Liver (tissue), 8 donors: ENCODE measurements at regions not wholly inside any gene's neighbourhood (a gene's known extent, or its start where the extent isn't known, plus 50 kb on each side); places are given as distances from the start of the nearest gene placed in this dataset.

Experiments
- DNase-seq: peaks from one replicate; pipeline ENCODE4 v3.0.0-alpha.2; 2017; ENCODE audit warnings: low spot score
- H3K27ac ChIP-seq, 2 donors: one replicate each; pipeline ENCODE4 v1.7.0; 2013; ENCODE audit warnings: inconsistent platforms in 2 of 2, low read length in 2 of 2, control low read depth in 1 of 2, low read depth in 1 of 2, mild to moderate bottlenecking in 1 of 2
- H3K27me3 ChIP-seq, 4 donors: one replicate each; pipeline versions ENCODE4 v1.6.1 to v1.7.0; 2013; ENCODE audit warnings: low read length in 3 of 4, inconsistent platforms in 1 of 4, mild to moderate bottlenecking in 1 of 4, moderate library complexity in 1 of 4; ENCODE audit not compliant: control insufficient read depth in 4 of 4, insufficient read depth in 4 of 4
- H3K36me3 ChIP-seq, 4 donors: one replicate each; pipeline versions ENCODE4 v1.6.1 to v1.7.0; 2013; ENCODE audit warnings: low read length in 3 of 4, mild to moderate bottlenecking in 3 of 4, low read depth in 1 of 4, moderate library complexity in 1 of 4; ENCODE audit not compliant: control insufficient read depth in 4 of 4, insufficient read depth in 3 of 4
- H3K4me1 ChIP-seq, 4 donors: one replicate each; pipeline versions ENCODE4 v1.6.1 to v1.7.0; 2013; ENCODE audit warnings: low read length in 3 of 4, mild to moderate bottlenecking in 3 of 4, moderate library complexity in 1 of 4; ENCODE audit not compliant: control insufficient read depth in 4 of 4, insufficient read depth in 4 of 4
- H3K4me3 ChIP-seq, 3 donors: one replicate each; pipeline versions ENCODE4 v1.6.1 to v1.7.0; 2013; ENCODE audit warnings: low read length in 3 of 3, control low read depth in 1 of 3, low read depth in 1 of 3, mild to moderate bottlenecking in 1 of 3
- H3K9ac ChIP-seq, 2 donors: one replicate each; pipeline ENCODE4 v1.7.0; 2013; ENCODE audit warnings: low read length in 2 of 2, mild to moderate bottlenecking in 2 of 2, moderate library complexity in 2 of 2, control low read depth in 1 of 2, low read depth in 1 of 2
- H3K9me3 ChIP-seq, 4 donors: one replicate each; pipeline versions ENCODE4 v1.6.1 to v1.7.0; 2013; ENCODE audit warnings: low read length in 3 of 4; ENCODE audit not compliant: control insufficient read depth in 4 of 4
- FOXA1 ChIP-seq: IDR thresholded peaks from 2 replicates; pipeline ENCODE4 v1.6.1; 2016; ENCODE audit warnings: antibody characterized with exemption
- GABPA ChIP-seq, 2 donors: IDR thresholded peaks in 1 of 2; conservative IDR thresholded peaks in 1 of 2; 2 replicates each; pipeline ENCODE4 v1.6.1; 2016; ENCODE audit warnings: antibody characterized with exemption in 2 of 2, mild to moderate bottlenecking in 1 of 2, moderate library complexity in 1 of 2
- HNF4G ChIP-seq: IDR thresholded peaks from 2 replicates; pipeline ENCODE4 v1.6.1; 2016; ENCODE audit warnings: antibody characterized with exemption
- JUND ChIP-seq, 2 donors: IDR thresholded peaks; 2 replicates each; pipeline ENCODE4 v1.6.1; 2016; ENCODE audit warnings: antibody characterized with exemption in 2 of 2
- NR2F2 ChIP-seq: IDR thresholded peaks from 2 replicates; pipeline ENCODE4 v1.6.1; 2016; ENCODE audit warnings: antibody characterized with exemption
- RAD21 ChIP-seq, 2 donors: IDR thresholded peaks; 2 replicates each; pipeline ENCODE4 v1.6.1; 2016; ENCODE audit warnings: antibody characterized with exemption in 2 of 2, mild to moderate bottlenecking in 2 of 2
- SP1 ChIP-seq: IDR thresholded peaks from 2 replicates; pipeline ENCODE4 v1.6.1; 2018; ENCODE audit warnings: antibody characterized with exemption, mild to moderate bottlenecking
- TAF1 ChIP-seq: conservative IDR thresholded peaks from 2 replicates; pipeline ENCODE4 v1.6.1; 2016; ENCODE audit warnings: antibody characterized with exemption, mild to moderate bottlenecking
- YY1 ChIP-seq: IDR thresholded peaks from 2 replicates; pipeline ENCODE4 v1.6.1; 2016; ENCODE audit warnings: antibody characterized with exemption, mild to moderate bottlenecking
- WGBS: extraction: QIAGEN DNeasy Blood & Tissue Kit; methylation state at CpG from one replicate; pipeline ENCODE4 v1.1.7; 2013; 5-methylcytosine and 5-hydroxymethylcytosine counted together
- TF ChIP-seq, protein P1 (sequence below): IDR thresholded peaks from 2 replicates; pipeline ENCODE4 v1.6.1; 2016; ENCODE audit warnings: antibody characterized with exemption
- TF ChIP-seq, protein P2 (sequence below): IDR thresholded peaks from 2 replicates; pipeline ENCODE4 v1.6.1; 2016; ENCODE audit warnings: antibody characterized with exemption
- TF ChIP-seq, protein P3 (sequence below): fragments of 150-350 bp; IDR thresholded peaks from 2 replicates; pipeline ENCODE4 v1.5.1; 2017; ENCODE audit warnings: improper control_type of control experiment, low read depth, low read length; ENCODE audit not compliant: missing input control
- TF ChIP-seq, protein P4 (sequence below): IDR thresholded peaks from 2 replicates; pipeline ENCODE4 v1.6.1; 2016; ENCODE audit warnings: antibody characterized with exemption
- TF ChIP-seq, protein P5 (sequence below): IDR thresholded peaks from 2 replicates; pipeline ENCODE4 v1.6.1; 2016; ENCODE audit warnings: antibody characterized with exemption, mild to moderate bottlenecking
- donor health status: healthy.
- donor health status: healthy.
- donor health status: healthy.
- donor health status: healthy.
- donor health status: healthy.

DNA sequence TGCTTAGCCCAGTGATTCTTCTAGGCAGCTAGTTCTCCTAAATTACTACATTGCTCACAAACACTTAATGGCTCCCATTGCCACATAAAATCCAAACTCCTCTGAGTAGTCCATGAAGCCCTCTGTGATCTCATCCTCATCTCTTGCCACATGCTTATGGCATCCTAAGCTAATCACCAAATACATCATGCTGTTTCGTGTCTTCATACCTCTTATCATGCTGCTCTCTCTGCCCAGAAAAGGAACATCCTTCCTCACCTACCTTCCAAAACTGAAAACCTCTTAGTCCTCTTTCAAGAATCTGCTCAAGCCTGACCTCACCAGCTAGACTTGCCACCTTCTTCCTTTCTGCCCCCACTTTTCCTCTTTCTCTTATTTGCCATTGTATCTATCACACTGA, 108.5 kb downstream of the DUSP6 start:
- H3K27me3 ChIP-seq, result no peaks in the 10 kb centered on the region
- WGBS, result 92% methylated on average over 1 of the region's 1 CpG
- H3K4me3 ChIP-seq, result no peak overlapping the region
- no peak for TF ChIP-seq HNF4G
- no peaks in the 10 kb centered on the region for H3K36me3 ChIP-seq
- no peaks in the 10 kb centered on the region for H3K4me1 ChIP-seq
- H3K9ac ChIP-seq, result no peak overlapping the region
- no peak for DNase-seq
- H3K9me3 ChIP-seq, result no peaks in the 10 kb centered on the region
- H3K27ac ChIP-seq, result no peak overlapping the region

DNA sequence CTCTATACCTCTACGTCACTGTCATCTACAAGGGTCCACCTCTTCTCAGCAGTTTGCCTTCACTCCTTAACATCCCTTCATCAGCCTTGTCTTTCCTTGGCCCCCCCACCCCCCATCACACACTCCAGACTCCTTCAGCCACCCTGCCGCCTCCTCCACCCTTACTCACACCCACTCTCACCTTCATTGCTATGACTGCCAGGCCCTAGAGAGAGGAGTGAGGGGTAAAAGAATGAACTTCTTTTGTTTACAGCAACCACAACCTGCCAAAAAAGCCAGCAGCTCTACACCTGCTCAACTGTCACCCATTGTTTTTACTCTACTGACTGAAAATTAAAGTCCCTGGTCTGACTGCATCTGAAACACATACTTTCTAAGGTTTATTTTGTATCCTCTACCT, 112.8 kb downstream of the DUSP6 start:
- TF ChIP-seq GABPA (IDR thresholded peaks at IDR 0.05 in 1 of 2, conservative IDR thresholded peaks at IDR 0.05 in 1 of 2), result no peak
- TF ChIP-seq TAF1, result no peak
- TF ChIP-seq, protein P1, sequence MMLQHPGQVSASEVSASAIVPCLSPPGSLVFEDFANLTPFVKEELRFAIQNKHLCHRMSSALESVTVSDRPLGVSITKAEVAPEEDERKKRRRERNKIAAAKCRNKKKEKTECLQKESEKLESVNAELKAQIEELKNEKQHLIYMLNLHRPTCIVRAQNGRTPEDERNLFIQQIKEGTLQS, result no peak
- TF ChIP-seq JUND (IDR thresholded peaks at IDR 0.05), result no peak
- TF ChIP-seq, protein P2, sequence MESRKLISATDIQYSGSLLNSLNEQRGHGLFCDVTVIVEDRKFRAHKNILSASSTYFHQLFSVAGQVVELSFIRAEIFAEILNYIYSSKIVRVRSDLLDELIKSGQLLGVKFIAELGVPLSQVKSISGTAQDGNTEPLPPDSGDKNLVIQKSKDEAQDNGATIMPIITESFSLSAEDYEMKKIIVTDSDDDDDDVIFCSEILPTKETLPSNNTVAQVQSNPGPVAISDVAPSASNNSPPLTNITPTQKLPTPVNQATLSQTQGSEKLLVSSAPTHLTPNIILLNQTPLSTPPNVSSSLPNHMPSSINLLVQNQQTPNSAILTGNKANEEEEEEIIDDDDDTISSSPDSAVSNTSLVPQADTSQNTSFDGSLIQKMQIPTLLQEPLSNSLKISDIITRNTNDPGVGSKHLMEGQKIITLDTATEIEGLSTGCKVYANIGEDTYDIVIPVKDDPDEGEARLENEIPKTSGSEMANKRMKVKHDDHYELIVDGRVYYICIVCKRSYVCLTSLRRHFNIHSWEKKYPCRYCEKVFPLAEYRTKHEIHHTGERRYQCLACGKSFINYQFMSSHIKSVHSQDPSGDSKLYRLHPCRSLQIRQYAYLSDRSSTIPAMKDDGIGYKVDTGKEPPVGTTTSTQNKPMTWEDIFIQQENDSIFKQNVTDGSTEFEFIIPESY, result no peak
- TF ChIP-seq, protein P3, sequence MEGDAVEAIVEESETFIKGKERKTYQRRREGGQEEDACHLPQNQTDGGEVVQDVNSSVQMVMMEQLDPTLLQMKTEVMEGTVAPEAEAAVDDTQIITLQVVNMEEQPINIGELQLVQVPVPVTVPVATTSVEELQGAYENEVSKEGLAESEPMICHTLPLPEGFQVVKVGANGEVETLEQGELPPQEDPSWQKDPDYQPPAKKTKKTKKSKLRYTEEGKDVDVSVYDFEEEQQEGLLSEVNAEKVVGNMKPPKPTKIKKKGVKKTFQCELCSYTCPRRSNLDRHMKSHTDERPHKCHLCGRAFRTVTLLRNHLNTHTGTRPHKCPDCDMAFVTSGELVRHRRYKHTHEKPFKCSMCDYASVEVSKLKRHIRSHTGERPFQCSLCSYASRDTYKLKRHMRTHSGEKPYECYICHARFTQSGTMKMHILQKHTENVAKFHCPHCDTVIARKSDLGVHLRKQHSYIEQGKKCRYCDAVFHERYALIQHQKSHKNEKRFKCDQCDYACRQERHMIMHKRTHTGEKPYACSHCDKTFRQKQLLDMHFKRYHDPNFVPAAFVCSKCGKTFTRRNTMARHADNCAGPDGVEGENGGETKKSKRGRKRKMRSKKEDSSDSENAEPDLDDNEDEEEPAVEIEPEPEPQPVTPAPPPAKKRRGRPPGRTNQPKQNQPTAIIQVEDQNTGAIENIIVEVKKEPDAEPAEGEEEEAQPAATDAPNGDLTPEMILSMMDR, result no peak
- TF ChIP-seq YY1, result no peak
- no peak for TF ChIP-seq FOXA1
- no peak for TF ChIP-seq SP1
- TF ChIP-seq HNF4G, result no peak
- TF ChIP-seq RAD21 (IDR thresholded peaks at IDR 0.05), result no peak
- H3K9ac ChIP-seq, result no peak overlapping the region
- WGBS, result 97% methylated on average over 2 of the region's 2 CpGs
- H3K36me3 ChIP-seq, result no peaks in the 10 kb centered on the region
- no peak overlapping the region for H3K4me3 ChIP-seq
- no peak for DNase-seq
- H3K27me3 ChIP-seq, result no peaks in the 10 kb centered on the region
- H3K9me3 ChIP-seq, result no peaks in the 10 kb centered on the region
- no peak overlapping the region for H3K27ac ChIP-seq
- peaks cover 0 to 1% (median 0%) of the 10 kb centered on the region in 4 donors for H3K4me1 ChIP-seq

DNA sequence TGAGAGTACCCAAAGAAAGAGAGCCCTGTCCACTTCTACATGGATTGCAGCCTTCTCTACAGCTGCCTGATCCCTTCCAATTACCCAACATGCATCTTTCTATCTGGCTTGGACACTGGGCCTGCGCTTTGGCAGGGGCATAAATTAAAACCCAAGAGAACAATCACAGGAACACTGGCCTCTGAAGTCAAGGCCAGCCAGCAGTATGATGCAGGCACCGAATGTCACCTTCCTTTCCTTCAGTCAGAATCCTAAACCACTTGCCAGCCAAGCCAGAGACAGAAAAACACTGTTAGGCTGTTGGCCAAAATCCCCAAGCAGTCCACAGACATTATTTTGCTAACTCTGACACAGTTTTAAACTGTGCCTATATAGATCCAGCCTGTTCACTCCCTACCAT, 113.7 kb downstream of the DUSP6 start:
- H3K36me3 ChIP-seq, result no peaks in the 10 kb centered on the region
- 45% methylated on average over 2 of the region's 2 CpGs for WGBS
- H3K4me3 ChIP-seq, result no peak overlapping the region
- no peak overlapping the region for H3K9ac ChIP-seq
- DNase-seq, result no peak
- H3K9me3 ChIP-seq, result no peaks in the 10 kb centered on the region
- TF ChIP-seq, protein P4, sequence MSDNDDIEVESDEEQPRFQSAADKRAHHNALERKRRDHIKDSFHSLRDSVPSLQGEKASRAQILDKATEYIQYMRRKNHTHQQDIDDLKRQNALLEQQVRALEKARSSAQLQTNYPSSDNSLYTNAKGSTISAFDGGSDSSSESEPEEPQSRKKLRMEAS, result no peak
- peak in 1 of 2 donors; percentile 33 for TF ChIP-seq RAD21 (IDR thresholded peaks at IDR 0.05)
- TF ChIP-seq NR2F2, result peak; percentile 84
- TF ChIP-seq, protein P2, result no peak
- TF ChIP-seq, protein P5, sequence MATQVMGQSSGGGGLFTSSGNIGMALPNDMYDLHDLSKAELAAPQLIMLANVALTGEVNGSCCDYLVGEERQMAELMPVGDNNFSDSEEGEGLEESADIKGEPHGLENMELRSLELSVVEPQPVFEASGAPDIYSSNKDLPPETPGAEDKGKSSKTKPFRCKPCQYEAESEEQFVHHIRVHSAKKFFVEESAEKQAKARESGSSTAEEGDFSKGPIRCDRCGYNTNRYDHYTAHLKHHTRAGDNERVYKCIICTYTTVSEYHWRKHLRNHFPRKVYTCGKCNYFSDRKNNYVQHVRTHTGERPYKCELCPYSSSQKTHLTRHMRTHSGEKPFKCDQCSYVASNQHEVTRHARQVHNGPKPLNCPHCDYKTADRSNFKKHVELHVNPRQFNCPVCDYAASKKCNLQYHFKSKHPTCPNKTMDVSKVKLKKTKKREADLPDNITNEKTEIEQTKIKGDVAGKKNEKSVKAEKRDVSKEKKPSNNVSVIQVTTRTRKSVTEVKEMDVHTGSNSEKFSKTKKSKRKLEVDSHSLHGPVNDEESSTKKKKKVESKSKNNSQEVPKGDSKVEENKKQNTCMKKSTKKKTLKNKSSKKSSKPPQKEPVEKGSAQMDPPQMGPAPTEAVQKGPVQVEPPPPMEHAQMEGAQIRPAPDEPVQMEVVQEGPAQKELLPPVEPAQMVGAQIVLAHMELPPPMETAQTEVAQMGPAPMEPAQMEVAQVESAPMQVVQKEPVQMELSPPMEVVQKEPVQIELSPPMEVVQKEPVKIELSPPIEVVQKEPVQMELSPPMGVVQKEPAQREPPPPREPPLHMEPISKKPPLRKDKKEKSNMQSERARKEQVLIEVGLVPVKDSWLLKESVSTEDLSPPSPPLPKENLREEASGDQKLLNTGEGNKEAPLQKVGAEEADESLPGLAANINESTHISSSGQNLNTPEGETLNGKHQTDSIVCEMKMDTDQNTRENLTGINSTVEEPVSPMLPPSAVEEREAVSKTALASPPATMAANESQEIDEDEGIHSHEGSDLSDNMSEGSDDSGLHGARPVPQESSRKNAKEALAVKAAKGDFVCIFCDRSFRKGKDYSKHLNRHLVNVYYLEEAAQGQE, result peak; percentile 20
- no peak overlapping the region for H3K27ac ChIP-seq
- peaks cover 0 to 1% (median 0%) of the 10 kb centered on the region in 4 donors for H3K4me1 ChIP-seq
- no peaks in the 10 kb centered on the region for H3K27me3 ChIP-seq
